Lower lobe of right lung (tissue), 2 donors: ENCODE measurements at regions not wholly inside any gene's neighbourhood (a gene's known extent, or its start where the extent isn't known, plus 50 kb on each side); places are given as distances from the start of the nearest gene placed in this dataset.

Experiments used
- ATAC-seq, 2 donors: fragments of 200-7000 bp; cut with Tn5 transposase; one replicate each; pipeline ENCODE4 v1.9.1; 2020 to 2022; ENCODE audit warnings: mild to moderate bottlenecking in 2 of 2, moderate library complexity in 2 of 2
- DNase-seq: peaks from one replicate; pipeline ENCODE4 v3.0.0-alpha.2; 2020
- H3K27ac ChIP-seq: fragments of 200-600 bp; one replicate; pipeline ENCODE4 v1.8.0; 2022
- H3K27me3 ChIP-seq: fragments of 200-600 bp; one replicate; pipeline ENCODE4 v1.8.0; 2022; ENCODE audit warnings: low read depth
- H3K36me3 ChIP-seq: fragments of 200-600 bp; one replicate; pipeline ENCODE4 v1.8.0; 2022; ENCODE audit warnings: mild to moderate bottlenecking
- H3K4me1 ChIP-seq: fragments of 200-600 bp; one replicate; pipeline ENCODE4 v1.8.0; 2022
- H3K4me3 ChIP-seq: fragments of 200-600 bp; one replicate; pipeline ENCODE4 v1.8.0; 2022; ENCODE audit warnings: mild to moderate bottlenecking
- H3K9me3 ChIP-seq: fragments of 200-600 bp; one replicate; pipeline ENCODE4 v1.8.0; 2022
- intact Hi-C: fragments of 100-400 bp; cut with DNase I; formaldehyde crosslinking; loops from one replicate; pipeline ENCODE4 v1.11.0; 2022
- TF ChIP-seq, protein P1 (sequence below): fragments of 200-600 bp; IDR thresholded peaks from one replicate; pipeline ENCODE4 v1.8.0; 2022; ENCODE audit warnings: antibody characterized with exemption, mild to moderate bottlenecking
- donor health status: DM: no; HTN: yes; CAD: no; lungs with severe emphysema.

DNA sequence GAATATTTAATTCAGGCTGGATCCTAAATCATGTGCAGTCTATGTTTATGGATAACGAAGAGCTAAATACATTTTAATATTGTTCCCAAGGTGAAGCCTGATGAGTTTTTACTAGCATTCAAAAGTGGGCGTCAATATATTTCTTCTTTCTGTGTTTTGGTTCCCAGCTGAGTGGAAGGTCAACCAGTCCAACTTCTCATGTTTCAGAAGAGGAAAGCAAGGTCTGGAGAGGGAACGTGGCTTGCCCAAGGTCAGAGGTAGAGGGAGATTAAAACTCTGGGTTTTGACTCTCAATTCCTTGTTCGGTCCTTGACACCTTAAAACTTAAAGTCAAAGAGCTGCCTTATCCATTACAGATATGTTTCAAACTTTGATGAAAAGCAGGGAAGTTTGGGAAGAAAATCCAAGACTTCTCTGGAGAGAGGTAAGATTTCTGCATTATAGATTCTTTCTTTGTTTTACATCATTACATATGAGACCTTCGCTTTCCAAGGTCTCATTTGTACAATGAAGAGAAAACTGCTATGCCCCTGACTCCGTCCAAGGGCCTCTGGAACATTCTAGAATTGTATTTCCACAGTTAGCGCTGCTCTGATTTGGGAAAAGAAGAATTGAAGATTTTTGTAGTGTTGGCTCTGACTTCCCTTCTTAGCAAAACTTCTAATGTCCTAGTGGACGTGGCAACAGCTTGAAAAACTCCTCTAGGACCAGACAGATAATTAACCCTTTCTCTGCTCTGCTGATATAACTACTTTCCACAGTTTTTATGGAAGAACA is 57.7 kb upstream of the HES1 start:
- Histone ChIP-seq H3K4me1 (peaks cover 9% of the 10 kb centered on the region), H3K27ac (no peak overlapping the region), H3K4me3 (no peak overlapping the region), H3K27me3 (peaks cover 4% of the 10 kb centered on the region), H3K9me3 (no peaks in the 10 kb centered on the region), H3K36me3 (no peaks in the 10 kb centered on the region)
- intact Hi-C loops = no loop called here
- no peak for DNase-seq
- ATAC-seq = no peak
- TF ChIP-seq, protein P1, sequence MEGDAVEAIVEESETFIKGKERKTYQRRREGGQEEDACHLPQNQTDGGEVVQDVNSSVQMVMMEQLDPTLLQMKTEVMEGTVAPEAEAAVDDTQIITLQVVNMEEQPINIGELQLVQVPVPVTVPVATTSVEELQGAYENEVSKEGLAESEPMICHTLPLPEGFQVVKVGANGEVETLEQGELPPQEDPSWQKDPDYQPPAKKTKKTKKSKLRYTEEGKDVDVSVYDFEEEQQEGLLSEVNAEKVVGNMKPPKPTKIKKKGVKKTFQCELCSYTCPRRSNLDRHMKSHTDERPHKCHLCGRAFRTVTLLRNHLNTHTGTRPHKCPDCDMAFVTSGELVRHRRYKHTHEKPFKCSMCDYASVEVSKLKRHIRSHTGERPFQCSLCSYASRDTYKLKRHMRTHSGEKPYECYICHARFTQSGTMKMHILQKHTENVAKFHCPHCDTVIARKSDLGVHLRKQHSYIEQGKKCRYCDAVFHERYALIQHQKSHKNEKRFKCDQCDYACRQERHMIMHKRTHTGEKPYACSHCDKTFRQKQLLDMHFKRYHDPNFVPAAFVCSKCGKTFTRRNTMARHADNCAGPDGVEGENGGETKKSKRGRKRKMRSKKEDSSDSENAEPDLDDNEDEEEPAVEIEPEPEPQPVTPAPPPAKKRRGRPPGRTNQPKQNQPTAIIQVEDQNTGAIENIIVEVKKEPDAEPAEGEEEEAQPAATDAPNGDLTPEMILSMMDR = no peak

DNA sequence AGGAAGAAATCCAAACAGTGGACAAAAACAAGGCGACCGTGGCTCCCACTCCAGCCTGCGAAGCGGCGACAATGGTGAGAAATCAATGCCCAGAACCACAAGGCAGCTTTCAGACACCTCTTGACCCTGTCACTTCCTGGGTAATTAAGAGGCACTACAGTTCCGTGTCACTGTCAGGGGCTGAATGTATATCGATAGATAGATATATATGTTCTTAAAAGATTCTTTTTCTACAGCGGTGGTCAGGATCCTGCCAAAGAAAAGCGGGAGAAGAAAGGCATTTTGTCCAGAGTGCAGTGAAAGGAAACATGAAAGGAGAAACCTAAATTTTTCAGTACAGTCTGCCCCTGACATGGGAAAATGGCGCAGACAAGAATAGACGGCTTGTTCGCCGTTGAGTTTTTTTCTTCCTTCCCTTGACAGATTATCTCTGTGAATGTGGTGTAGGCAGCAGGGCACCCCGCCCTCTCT is 56.2 kb upstream of the HES1 start:
- no peak overlapping the region for H3K27ac ChIP-seq
- H3K36me3 ChIP-seq = no peaks in the 10 kb centered on the region
- H3K27me3 ChIP-seq = peaks cover 4% of the 10 kb centered on the region
- DNase-seq (no peak), ATAC-seq (no peak)
- peaks cover 9% of the 10 kb centered on the region for H3K4me1 ChIP-seq
- intact Hi-C loops = no loop called here
- no peak overlapping the region for H3K4me3 ChIP-seq
- TF ChIP-seq, protein P1 = no peak
- H3K9me3 ChIP-seq = no peaks in the 10 kb centered on the region

DNA sequence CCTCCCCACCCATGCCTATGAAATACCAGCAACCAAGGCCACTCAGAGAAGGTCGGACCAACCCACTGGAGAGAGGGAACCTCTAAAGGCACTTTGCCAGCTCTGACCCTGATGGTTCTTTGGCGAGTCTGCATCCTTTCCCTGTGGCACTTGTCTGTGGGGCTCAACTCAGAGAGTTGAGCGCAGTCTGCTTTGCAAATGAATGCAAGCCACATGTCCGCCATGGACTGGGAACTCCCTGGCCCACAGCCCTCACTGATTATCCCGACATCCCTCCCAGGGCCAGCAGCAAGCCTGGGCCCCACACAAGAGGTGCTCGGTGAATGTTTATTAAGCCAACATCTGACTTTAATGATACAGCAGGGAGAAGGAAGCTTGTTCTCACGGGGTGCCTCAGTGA is 55.5 kb upstream of the HES1 start:
- peaks cover 4% of the 10 kb centered on the region for H3K27me3 ChIP-seq
- H3K4me1 ChIP-seq = peaks cover 9% of the 10 kb centered on the region
- no peak overlapping the region for H3K27ac ChIP-seq
- H3K36me3 ChIP-seq = no peaks in the 10 kb centered on the region
- no peaks in the 10 kb centered on the region for H3K9me3 ChIP-seq
- TF ChIP-seq, protein P1 = no peak
- ATAC-seq = no peak
- intact Hi-C loops = no loop called here
- no peak for DNase-seq
- H3K4me3 ChIP-seq = no peak overlapping the region

DNA sequence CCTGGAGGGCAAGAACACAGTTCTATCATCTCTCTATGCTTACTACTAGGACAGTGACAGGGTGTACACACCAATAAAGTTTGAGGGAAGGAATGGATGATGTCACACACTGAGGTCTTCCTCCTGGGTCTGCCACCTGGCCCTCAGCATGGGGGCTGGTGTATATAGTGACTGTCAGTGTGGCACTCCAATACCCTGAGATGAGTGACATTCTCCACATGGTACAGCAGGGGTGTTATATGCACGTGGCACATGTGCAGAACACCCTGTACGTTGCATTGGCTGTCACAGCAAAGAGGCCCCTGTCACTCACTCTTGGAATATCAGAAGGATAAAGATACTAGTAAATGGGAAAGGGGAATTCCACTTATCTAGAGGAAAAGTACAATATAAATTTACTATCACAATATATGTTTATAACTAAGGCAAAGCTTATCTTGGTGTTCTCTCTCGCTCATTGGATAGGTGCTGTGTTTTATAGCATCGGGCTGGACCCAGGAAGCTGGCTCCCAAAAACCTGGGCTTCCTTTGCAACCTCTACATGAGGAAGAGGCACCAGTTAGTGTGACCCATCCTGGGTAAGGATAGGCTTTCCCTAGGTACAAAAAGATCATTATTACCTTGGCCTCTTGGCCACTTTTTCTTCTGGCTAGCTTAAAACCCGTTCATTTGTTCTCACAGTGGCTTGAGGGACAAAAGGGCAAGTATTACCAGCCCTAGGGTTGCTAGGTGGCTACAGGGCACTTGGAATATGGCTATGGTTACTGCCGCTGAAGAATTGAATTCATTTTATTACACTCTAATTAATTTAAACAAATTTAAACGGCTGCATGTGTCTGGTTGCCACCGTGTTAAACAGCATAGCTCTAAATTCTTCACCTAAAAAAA is 54.8 kb upstream of the HES1 start:
- ATAC-seq = no peak
- no peak for DNase-seq
- H3K27ac ChIP-seq = no peak overlapping the region
- H3K36me3 ChIP-seq = no peaks in the 10 kb centered on the region
- intact Hi-C loops = no loop called here
- H3K27me3 ChIP-seq = peaks cover 4% of the 10 kb centered on the region
- TF ChIP-seq, protein P1 = no peak
- H3K4me3 ChIP-seq = no peak overlapping the region
- H3K4me1 ChIP-seq = peaks cover 9% of the 10 kb centered on the region
- H3K9me3 ChIP-seq = no peaks in the 10 kb centered on the region

DNA sequence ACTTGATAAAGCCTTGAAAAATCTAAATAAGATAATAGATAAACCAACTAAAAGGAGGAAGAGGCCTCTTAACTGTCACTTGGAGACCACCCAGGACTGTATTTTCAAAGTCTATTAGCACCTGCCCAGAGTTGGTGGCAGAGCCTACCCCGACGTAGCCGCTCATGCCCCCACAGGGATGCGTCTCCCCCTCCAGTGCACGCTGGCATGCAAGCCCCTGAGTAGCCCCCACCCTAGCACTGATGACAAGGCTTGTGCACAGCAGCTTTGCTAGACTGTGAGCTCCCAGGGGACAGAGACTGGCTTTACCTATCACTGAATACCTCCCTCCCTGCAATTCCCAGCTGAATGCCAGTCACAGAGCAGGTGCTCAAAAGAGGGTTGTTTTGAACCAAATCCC is 54.1 kb upstream of the HES1 start:
- Histone ChIP-seq H3K9me3 (no peaks in the 10 kb centered on the region), H3K4me1 (peaks cover 9% of the 10 kb centered on the region), H3K4me3 (no peak overlapping the region), H3K27me3 (peaks cover 4% of the 10 kb centered on the region), H3K27ac (no peak overlapping the region), H3K36me3 (no peaks in the 10 kb centered on the region)
- ATAC-seq (no peak), DNase-seq (no peak)
- intact Hi-C loops = no loop called here
- TF ChIP-seq, protein P1 = no peak
